ENCODE measurements at regions not wholly inside any gene's neighbourhood (a gene's known extent, or its start where the extent isn't known, plus 50 kb on each side); places are given as distances from the start of the nearest gene placed in this dataset.

- DNase-seq (ENCODE audit: low spot score), result no peak
These were observed 50.2 kb upstream of the MME start for GRCh38 chr3:155029941-155030340.

- DNase-seq (ENCODE audit: low spot score), result peak; percentile 54
These were observed 53.0 kb upstream of the MME start for GRCh38 chr3:155026999-155027591.

DNA sequence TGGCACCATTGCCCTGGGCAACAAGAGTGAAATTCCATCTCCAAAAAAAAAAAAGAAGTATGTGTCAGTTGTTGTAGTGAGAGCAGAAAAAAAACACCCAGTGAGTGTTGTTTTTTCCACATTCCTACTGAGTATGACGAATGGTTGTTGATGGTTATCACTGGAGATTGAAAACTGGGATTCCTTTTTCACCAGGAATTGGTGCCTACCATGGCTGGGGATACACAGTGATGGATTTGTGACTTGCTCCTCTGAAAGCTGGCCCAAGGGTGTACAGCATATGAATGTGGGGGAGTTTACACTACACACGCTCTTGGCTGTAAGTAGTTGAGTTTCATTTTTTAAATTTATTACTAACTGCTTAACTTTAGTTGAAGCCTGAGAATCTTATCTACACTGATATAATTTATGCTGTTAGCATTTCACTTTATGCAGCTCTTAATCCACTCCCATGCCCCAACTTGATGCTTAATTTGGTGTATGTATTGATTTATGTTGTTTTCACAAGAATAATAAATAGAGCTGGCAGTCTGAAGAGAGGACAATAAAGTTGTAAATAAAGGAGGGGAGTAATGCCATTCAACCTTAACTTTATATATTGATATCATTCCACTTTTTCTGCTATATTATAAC is 56.0 kb upstream of the MME start:
- DNase-seq (ENCODE audit: low spot score), result peak; percentile 19

GRCh38 chr3:155022896-155023295 is 57.2 kb upstream of the MME start:
- no peak for DNase-seq (ENCODE audit: low spot score)

DNA sequence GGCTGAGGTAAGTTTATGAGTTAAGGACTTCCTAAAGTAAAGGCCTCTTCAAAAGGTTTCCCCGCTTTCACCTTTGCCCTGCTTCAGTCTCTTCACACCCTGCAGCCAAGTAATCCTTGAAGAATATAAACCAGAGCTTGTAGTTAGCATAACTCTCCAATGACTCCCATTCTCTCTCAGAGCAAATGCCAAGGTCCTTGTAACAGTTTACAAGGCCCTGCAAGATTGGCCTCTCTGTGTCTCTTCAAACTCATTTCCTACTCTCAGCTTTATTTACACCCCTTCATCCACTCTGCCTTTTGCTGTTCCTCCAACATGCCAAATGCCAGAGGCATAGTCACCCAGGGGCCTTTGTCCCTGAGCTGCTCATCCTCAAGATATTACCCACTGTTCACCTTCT is 60.5 kb upstream of the MME start:
- DNase-seq (ENCODE audit: low spot score), result peak; percentile 24

DNA sequence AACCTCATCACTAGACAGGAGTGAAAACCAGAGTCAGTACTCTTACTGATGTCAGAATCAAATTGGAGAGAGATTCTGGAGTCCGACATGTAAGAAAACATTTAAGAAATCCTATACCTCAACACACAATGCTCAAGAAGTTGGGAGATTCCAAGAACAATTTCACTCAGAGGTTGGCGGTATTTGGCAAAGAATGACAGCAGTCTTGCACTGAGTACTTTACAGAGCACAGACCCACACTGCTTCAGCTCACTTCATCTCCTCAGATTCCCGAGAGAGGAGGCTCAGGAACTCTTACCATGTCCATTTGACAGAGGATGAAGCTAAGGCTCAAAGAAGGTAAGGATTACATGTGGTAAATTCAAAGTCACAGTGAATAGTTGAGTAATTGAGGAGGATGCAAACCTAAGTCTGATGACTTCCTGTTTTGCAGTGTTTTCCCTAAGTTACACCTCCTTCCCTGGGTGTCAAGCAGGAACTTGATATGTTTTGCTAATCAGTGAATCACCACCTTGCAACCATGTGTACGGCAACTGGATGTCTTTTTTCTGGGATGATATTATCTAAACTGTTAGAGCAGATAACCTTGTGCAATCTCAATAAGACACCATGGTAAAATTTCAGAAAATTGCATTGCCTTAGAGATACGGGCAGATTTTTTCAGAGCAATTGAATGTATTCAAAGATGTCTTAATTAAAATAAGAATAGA is 61.3 kb upstream of the MME start:
- no peak for DNase-seq (ENCODE audit: low spot score)

- no peak for DNase-seq (ENCODE audit: low spot score)
These were observed 64.2 kb upstream of the MME start for GRCh38 chr3:155015776-155016436.

DNA sequence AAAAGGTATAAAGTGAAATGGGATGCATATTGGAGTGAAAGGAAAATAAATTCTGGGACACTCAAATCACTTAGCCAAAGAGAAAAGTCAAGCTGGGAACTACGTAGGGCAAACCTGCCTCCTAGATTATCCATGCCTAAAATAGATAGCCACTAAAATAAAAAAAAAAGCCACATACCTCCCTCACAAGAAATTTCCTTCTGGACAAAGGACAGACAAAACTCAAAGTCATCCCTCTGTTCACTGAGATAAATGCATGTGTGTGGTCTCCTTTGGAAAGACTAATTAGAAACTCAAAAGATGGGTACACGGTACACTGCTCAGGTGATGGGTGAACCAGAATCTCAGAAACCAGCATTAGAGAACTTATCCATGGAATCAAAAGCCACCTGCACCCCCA is 65.2 kb upstream of the MME start:
- DNase-seq (ENCODE audit: low spot score), result no peak

DNA sequence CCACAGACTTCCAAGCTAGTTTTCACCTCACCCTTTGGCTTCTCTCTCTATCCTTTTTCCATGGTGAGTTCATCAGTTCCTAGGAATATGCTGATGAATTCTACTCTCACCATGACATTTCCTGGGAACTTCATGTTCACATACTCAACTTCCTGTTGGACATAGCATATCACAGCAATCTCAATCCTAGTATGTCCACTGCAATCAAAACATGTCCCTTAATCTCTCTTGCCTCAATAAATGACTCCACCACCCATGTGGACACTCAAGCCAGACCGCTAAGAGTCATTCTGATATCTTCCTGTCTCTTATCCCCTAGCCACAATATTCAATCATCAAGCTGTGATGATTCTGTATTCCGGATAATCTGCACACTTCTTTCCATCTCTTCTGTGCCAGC is 66.7 kb upstream of the MME start:
- no peak for DNase-seq (ENCODE audit: low spot score)

- no peak for DNase-seq (ENCODE audit: low spot score)
These were observed 67.5 kb upstream of the MME start for GRCh38 chr3:155012584-155012983.

DNA sequence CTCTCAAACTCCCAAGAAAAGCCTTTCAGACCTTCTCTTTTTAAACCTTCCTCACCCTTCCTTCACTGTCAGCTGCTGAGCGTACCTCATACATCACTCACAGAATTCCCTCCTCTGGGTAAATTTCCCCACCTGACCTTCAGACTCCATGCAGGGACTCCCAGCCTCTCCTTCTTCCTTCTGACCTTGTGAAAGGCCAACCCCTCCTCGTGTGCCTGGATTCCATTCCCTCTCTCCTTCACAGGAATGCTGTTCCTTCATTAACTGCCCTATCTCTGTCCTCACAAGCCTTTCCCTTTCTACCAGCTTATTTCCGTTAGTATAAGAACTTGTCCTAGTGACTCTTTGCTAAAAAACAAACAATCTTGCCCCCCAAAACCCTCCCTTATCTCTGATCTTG is 69.7 kb upstream of the MME start:
- no peak for DNase-seq (ENCODE audit: low spot score)

DNA sequence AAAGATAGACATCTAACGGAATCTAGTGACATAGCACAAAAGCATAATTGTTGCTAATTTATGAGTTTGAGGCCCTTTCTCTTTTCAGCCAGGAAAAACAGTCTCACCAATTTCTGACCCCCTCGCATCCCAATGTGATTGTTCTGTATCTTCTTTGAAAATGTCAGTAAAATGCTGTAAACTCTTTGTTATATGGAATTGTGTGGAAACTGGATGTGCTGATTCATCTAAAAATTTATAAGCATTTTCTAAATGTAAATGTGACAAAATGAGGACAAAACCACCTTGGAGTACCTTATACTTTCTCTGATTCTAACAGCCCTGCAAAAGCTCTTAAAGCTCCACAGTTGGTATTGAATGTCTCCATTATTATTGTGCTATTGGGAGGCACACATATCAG is 70.9 kb upstream of the MME start:
- no peak for DNase-seq (ENCODE audit: low spot score)

- no peak for DNase-seq (ENCODE audit: low spot score)
These were observed 72.4 kb upstream of the MME start for GRCh38 chr3:155007729-155008128.

- DNase-seq (ENCODE audit: low spot score), result no peak
These were observed 78.7 kb upstream of the MME start for GRCh38 chr3:155001289-155002010.

DNA sequence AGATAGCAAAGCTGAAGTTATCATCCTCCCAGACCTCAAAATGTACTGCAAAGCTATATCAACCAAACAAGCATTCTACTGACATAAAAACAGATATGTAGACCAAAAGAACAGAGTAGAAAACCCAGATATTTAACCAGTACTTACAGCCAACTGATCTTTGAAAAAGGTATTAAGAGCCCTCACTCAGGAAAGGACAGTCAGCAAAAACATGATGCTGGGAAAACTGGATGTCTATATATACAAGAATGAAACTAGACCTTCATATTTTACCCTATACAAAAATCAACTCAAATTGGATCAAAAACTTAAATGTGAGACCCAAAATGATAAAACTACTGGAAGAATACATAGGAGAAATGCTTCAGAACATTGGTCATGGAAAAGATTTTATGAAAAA is 87.5 kb upstream of the MME start:
- DNase-seq (ENCODE audit: low spot score), result no peak

GRCh38 chr3:154990543-154990942 is 89.6 kb upstream of the MME start:
- DNase-seq (ENCODE audit: low spot score), result no peak

- no peak for DNase-seq (ENCODE audit: low spot score)
These were observed 92.3 kb upstream of the MME start for GRCh38 chr3:154987846-154988245.

DNA sequence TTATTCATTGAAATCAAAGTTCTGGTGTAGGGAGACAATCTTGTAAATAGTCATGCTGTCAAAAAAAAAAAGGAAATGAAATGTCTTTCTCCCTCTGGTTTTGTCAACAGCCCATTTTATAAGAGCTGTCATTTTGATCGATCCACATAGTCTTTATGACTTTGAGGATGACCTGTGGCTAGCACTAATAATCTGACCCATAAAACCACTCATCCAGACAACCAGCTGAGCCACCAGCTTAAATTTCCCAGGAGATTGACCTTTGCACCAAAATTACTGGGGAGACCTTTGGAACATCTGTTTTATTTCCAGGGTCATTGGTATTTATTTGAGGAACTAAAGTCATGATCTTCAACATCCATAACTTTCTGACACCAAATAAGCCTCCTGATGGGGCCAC is 98.5 kb upstream of the MME start:
- no peak for DNase-seq (ENCODE audit: low spot score)

DNA sequence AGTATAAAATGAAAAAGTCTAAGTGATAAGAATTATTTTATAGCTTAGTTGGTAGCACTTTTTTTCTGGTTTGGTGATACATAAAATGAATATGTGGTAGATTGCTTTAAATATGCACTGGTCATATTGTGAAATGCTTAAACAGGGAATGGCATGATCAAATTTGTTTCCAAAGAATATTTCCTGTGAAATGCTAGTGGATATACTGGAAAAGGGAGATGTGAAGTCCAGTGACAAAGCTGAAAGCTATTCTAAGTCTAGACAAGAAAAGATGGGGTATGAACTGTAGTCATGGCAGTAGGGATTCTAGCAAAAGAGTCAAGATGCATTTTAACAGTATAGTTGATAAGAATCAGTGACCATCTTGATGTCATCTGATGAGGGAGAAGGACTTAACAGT is 98.9 kb upstream of the MME start:
- DNase-seq (ENCODE audit: low spot score), result peak; percentile 27

- DNase-seq (ENCODE audit: low spot score), result no peak
These were observed 100.8 kb upstream of the MME start for GRCh38 chr3:154979331-154979730.

DNA sequence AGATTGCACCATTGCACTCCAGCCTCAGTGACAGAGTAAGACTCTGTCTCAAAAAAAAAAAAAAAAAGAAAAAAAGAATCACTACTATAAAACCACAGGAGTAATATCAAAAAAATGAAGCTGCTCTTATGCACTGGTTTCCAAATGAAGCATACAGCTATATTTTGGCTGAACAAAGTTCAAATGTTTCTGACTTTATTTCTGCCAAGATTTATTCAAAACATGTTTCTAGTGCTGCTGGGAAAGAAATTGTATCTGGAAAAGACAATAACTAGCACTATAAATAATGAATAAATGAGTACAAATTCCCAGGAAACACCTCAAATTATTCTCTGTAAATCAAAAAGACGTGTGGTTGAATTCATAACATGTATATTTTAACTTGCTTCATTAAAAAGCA is 102.5 kb upstream of the MME start:
- no peak for DNase-seq (ENCODE audit: low spot score)

All from GM03348 (cell line).